Left colon (tissue), 2 donors: ENCODE measurements at regions not wholly inside any gene's neighbourhood (a gene's known extent, or its start where the extent isn't known, plus 50 kb on each side); places are given as distances from the start of the nearest gene placed in this dataset.
A peak's percentile ranks its signal among the peaks of the same experiment; 100 is the strongest.

Source experiments
- ATAC-seq: fragments of 200-7000 bp; cut with Tn5 transposase; one replicate; pipeline ENCODE4 v1.9.1; 2020; ENCODE audit warnings: mild to moderate bottlenecking, moderate library complexity
- DNase-seq, 2 donors: peaks; one replicate each; pipeline ENCODE4 v3.0.0-alpha.2; 2020
- intact Hi-C, 2 donors: fragments of 100-400 bp; cut with DNase I in 1 of 2; cut with micrococcal nuclease in 1 of 2; formaldehyde crosslinking; loops; one replicate each; pipeline versions ENCODE4 v1.11.2 to v1.14.0; 2022; cut with DNase I, micrococcal nuclease
- donor health status: DM: no; HTN: no; CAD: no.
- donor health status: DM: yes; HTN: yes; CAD: no.

- DNase-seq (no peak), ATAC-seq (no peak)
- intact Hi-C loops = no loop called here
Measured at GRCh38 chr1:8211883-8212579, 105.9 kb upstream of the SLC45A1 start.

- DNase-seq (no peak), ATAC-seq (no peak)
- intact Hi-C loops = no loop called here
Measured at GRCh38 chr1:8211251-8211882, 106.5 kb upstream of the SLC45A1 start.

GRCh38 chr1:8207202-8207601 is 110.7 kb upstream of the SLC45A1 start:
- DNase-seq = no peak
- intact Hi-C loops = no loop called here
- ATAC-seq = no peak

- intact Hi-C loops = no loop called here
- no peak for DNase-seq
- no peak for ATAC-seq
Measured at GRCh38 chr1:8206391-8206790, 111.5 kb upstream of the SLC45A1 start.

- intact Hi-C loops = no loop called here
- no peak for ATAC-seq
- no peak for DNase-seq
Measured at GRCh38 chr1:8205771-8206170, 112.1 kb upstream of the SLC45A1 start.

GRCh38 chr1:8204826-8205225 is 113.1 kb upstream of the SLC45A1 start:
- ATAC-seq = no peak

GRCh38 chr1:8203551-8203950 is 114.4 kb upstream of the SLC45A1 start:
- no peak for ATAC-seq
- no peak for DNase-seq
- intact Hi-C loops = no loop called here

More at GRCh38 chr1:8204826-8205225, 113.1 kb upstream of the SLC45A1 start:
- no peak for DNase-seq
- intact Hi-C loops = no loop called here

GRCh38 chr1:8203056-8203455 is 114.9 kb upstream of the SLC45A1 start:
- ATAC-seq (no peak), DNase-seq (no peak)
- intact Hi-C loops = no loop called here

GRCh38 chr1:8202182-8202905 is 115.6 kb upstream of the SLC45A1 start:
- peak; percentile 91 for ATAC-seq
- intact Hi-C loops = no loop called here
- peak; percentile 63 to 70 for DNase-seq

- intact Hi-C loops = no loop called here
- DNase-seq = no peak
- ATAC-seq = no peak
Measured at GRCh38 chr1:8201331-8201861, 116.5 kb upstream of the SLC45A1 start.

GRCh38 chr1:8200317-8201115 is 117.4 kb upstream of the SLC45A1 start:
- DNase-seq = no peak
- intact Hi-C loops = no loop called here

GRCh38 chr1:8198522-8198921 is 119.4 kb upstream of the SLC45A1 start:
- intact Hi-C loops = no loop called here
- no peak for ATAC-seq
- no peak for DNase-seq

More at GRCh38 chr1:8200317-8201115, 117.4 kb upstream of the SLC45A1 start:
- no peak for ATAC-seq

GRCh38 chr1:8197493-8198282 is 120.2 kb upstream of the SLC45A1 start:
- ATAC-seq (peak; percentile 47), DNase-seq (peak in 1 of 2 donors; percentile 60)
- intact Hi-C loops = no loop called here

GRCh38 chr1:8194481-8195227 is 123.3 kb upstream of the SLC45A1 start:
- intact Hi-C loops = no loop called here
- ATAC-seq (peak; percentile 82), DNase-seq (no peak)

- ATAC-seq = no peak
Measured at GRCh38 chr1:8193840-8194406, 124.0 kb upstream of the SLC45A1 start.

GRCh38 chr1:8191474-8191873 is 126.4 kb upstream of the SLC45A1 start:
- no peak for DNase-seq
- intact Hi-C loops = no loop called here
- ATAC-seq = no peak

More at GRCh38 chr1:8193840-8194406, 124.0 kb upstream of the SLC45A1 start:
- DNase-seq = no peak
- intact Hi-C loops = no loop called here

GRCh38 chr1:8189931-8190483 is 127.9 kb upstream of the SLC45A1 start:
- no peak for DNase-seq
- ATAC-seq = peak; percentile 16

More at GRCh38 chr1:8189931-8190483, 127.9 kb upstream of the SLC45A1 start:
- intact Hi-C loops = no loop called here
